DOHH2 (cell line): ENCODE measurements at regions not wholly inside any gene's neighbourhood (a gene's known extent, or its start where the extent isn't known, plus 50 kb on each side); places are given as distances from the start of the nearest gene placed in this dataset.
"Not testable (repeated sequence)": the region's sequence is repeated elsewhere in the genome, so short reads cannot be mapped to it uniquely, and the experiment has no call there.

ENCODE experiments used
- H3F3A ChIP-seq: fragments of 200-600 bp; sonication (generic), shearing (Covaris generic); 2 replicates; pipeline ENCODE4 v1.6.0; 2016; ENCODE audit warnings: antibody characterized with exemption, mild to moderate bottlenecking; ENCODE audit not compliant: control insufficient read depth, insufficient read depth
- H3K27ac ChIP-seq: fragments of 200-600 bp; sonication (generic); 2 replicates; pipeline ENCODE4 v1.5.1; 2014; ENCODE audit warnings: low read depth, mild to moderate bottlenecking, low read length, moderate library complexity
- H3K27me3 ChIP-seq: fragments of 200-600 bp; sonication (generic); 2 replicates; pipeline ENCODE4 v1.6.1; 2014; ENCODE audit warnings: mild to moderate bottlenecking, low read length, mixed read lengths; ENCODE audit not compliant: control insufficient read depth
- H3K36me3 ChIP-seq: fragments of 200-600 bp; sonication (generic); 2 replicates; pipeline ENCODE4 v1.6.1; 2014; ENCODE audit warnings: mild to moderate bottlenecking, low read length, moderate library complexity, mixed read lengths; ENCODE audit not compliant: control insufficient read depth
- H3K4me1 ChIP-seq: fragments of 200-600 bp; sonication (generic); 2 replicates; pipeline ENCODE4 v1.6.1; 2014; ENCODE audit warnings: mild to moderate bottlenecking, low read length, mixed read lengths; ENCODE audit not compliant: control insufficient read depth
- H3K4me2 ChIP-seq: fragments of 200-600 bp; sonication (generic); 2 replicates; pipeline ENCODE4 v1.6.0; 2014; ENCODE audit warnings: mild to moderate bottlenecking, low read length, moderate library complexity
- H3K4me3 ChIP-seq: fragments of 200-600 bp; sonication (generic); 2 replicates; pipeline ENCODE4 v1.5.1; 2014; ENCODE audit warnings: mild to moderate bottlenecking, low read length, mixed read lengths
- H3K79me2 ChIP-seq: fragments of 200-600 bp; sonication (generic); 2 replicates; pipeline ENCODE4 v1.6.1; 2014; ENCODE audit warnings: mild to moderate bottlenecking, low read length, mixed read lengths; ENCODE audit not compliant: control insufficient read depth
- H3K9me2 ChIP-seq: fragments of 200-600 bp; sonication (generic); replicated peaks from 2 replicates; pipeline ENCODE4 v1.6.1; 2014; ENCODE audit warnings: mild to moderate bottlenecking, low read length, mixed read lengths; ENCODE audit not compliant: control insufficient read depth
- H3K9me3 ChIP-seq: fragments of 200-600 bp; sonication (generic); 2 replicates; pipeline ENCODE4 v1.6.1; 2014; ENCODE audit warnings: antibody characterized with exemption, low read length, mixed read lengths; ENCODE audit not compliant: control insufficient read depth, insufficient read depth
- H4K20me1 ChIP-seq: fragments of 200-600 bp; sonication (generic); 2 replicates; pipeline ENCODE4 v1.6.0; 2014; ENCODE audit warnings: low read depth, mild to moderate bottlenecking, antibody characterized with exemption, low read length, moderate library complexity; ENCODE audit not compliant: control insufficient read depth, insufficient read depth
- CTCF ChIP-seq: fragments of 200-600 bp; sonication (generic); IDR thresholded peaks from one replicate; pipeline ENCODE4 v1.5.1; 2014; ENCODE audit warnings: antibody characterized with exemption, mild to moderate bottlenecking, low read depth, low read length; ENCODE audit not compliant: poor library complexity, severe bottlenecking
- EZH2phosphoT487 ChIP-seq: fragments of 200-600 bp; sonication (generic); IDR thresholded peaks from 2 replicates; pipeline ENCODE4 v1.6.1; 2017; ENCODE audit warnings: borderline replicate concordance, mild to moderate bottlenecking, antibody characterized with exemption, low read length, moderate library complexity, mixed read lengths

GRCh38 chr4:79662651-79663050 lies 254.6 kb upstream of the GK2 start:
- Histone ChIP-seq H3K27ac (no peak overlapping the region), H4K20me1 (no peaks in the 10 kb centered on the region), H3K9me3 (no peaks in the 10 kb centered on the region), H3K4me3 (no peak overlapping the region), H3K4me1 (no peaks in the 10 kb centered on the region), H3K27me3 (no peaks in the 10 kb centered on the region), H3K36me3 (no peaks in the 10 kb centered on the region), H3K9me2 (no peaks in the 10 kb centered on the region), H3K4me2 (no peak overlapping the region), H3F3A (no peaks in the 10 kb centered on the region), H3K79me2 (no peaks in the 10 kb centered on the region)
- TF ChIP-seq CTCF (no peak), EZH2phosphoT487 (no peak)

GRCh38 chr4:79661196-79661595 lies 253.2 kb upstream of the GK2 start:
- TF ChIP-seq CTCF: no peak
- TF ChIP-seq EZH2phosphoT487: no peak
- no peaks in the 10 kb centered on the region for H3K4me1 ChIP-seq
- H3K4me2 ChIP-seq: no peak overlapping the region
- no peaks in the 10 kb centered on the region for H4K20me1 ChIP-seq
- H3K79me2 ChIP-seq: no peaks in the 10 kb centered on the region
- H3K36me3 ChIP-seq: no peaks in the 10 kb centered on the region
- no peaks in the 10 kb centered on the region for H3K9me2 ChIP-seq
- H3K27me3 ChIP-seq: no peaks in the 10 kb centered on the region
- H3F3A ChIP-seq: no peaks in the 10 kb centered on the region
- no peaks in the 10 kb centered on the region for H3K9me3 ChIP-seq
- no peak overlapping the region for H3K27ac ChIP-seq
- no peak overlapping the region for H3K4me3 ChIP-seq

- not testable (repeated sequence) for H3K9me3 ChIP-seq, H3F3A ChIP-seq, H3K27ac ChIP-seq, H4K20me1 ChIP-seq, H3K79me2 ChIP-seq, H3K4me1 ChIP-seq, H3K27me3 ChIP-seq, H3K9me2 ChIP-seq, H3K4me3 ChIP-seq, H3K4me2 ChIP-seq, H3K36me3 ChIP-seq
These were observed 251.4 kb upstream of the GK2 start for GRCh38 chr4:79659308-79659870.

- TF ChIP-seq CTCF (no peak), EZH2phosphoT487 (no peak)
- no peaks in the 10 kb centered on the region for H3K4me1 ChIP-seq
- no peaks in the 10 kb centered on the region for H4K20me1 ChIP-seq
- H3K27ac ChIP-seq: no peak overlapping the region
- H3K27me3 ChIP-seq: no peaks in the 10 kb centered on the region
- no peaks in the 10 kb centered on the region for H3F3A ChIP-seq
- H3K79me2 ChIP-seq: no peaks in the 10 kb centered on the region
- no peaks in the 10 kb centered on the region for H3K9me2 ChIP-seq
- no peak overlapping the region for H3K4me3 ChIP-seq
- H3K9me3 ChIP-seq: no peaks in the 10 kb centered on the region
- H3K4me2 ChIP-seq: no peak overlapping the region
- no peaks in the 10 kb centered on the region for H3K36me3 ChIP-seq
These were observed 249.4 kb upstream of the GK2 start for GRCh38 chr4:79657379-79657778.
